ENCODE measurements at regions not wholly inside any gene's neighbourhood (a gene's known extent, or its start where the extent isn't known, plus 50 kb on each side); places are given as distances from the start of the nearest gene placed in this dataset.
"Not testable (repeated sequence)": the region's sequence is repeated elsewhere in the genome, so short reads cannot be mapped to it uniquely, and the experiment has no call there.

- H3K4me3 ChIP-seq, result no peak overlapping the region
- H4K20me1 ChIP-seq, result no peaks in the 10 kb centered on the region
- TF ChIP-seq Cebpa-rat (IDR thresholded peaks at IDR 0.05), result no peak
- no peaks in the 10 kb centered on the region for H3K27me3 ChIP-seq
- H3K4me2 ChIP-seq, result peak overlapping the region in 4 of 11 experiments; percentile 21 to 64 (median 38); a peak in 7 of 22 replicates
- peaks cover 0 to 15% (median 2%) of the 10 kb centered on the region in 10 experiments; a peak in 8 of 20 replicates for H3K4me1 ChIP-seq
- no peaks in the 10 kb centered on the region; a peak in 1 of 22 replicates for H3K36me3 ChIP-seq
- peak overlapping the region in 1 of 11 experiments; percentile 15; a peak in 1 of 22 replicates for H3K27ac ChIP-seq
- H3K9ac ChIP-seq, result no peak overlapping the region
- peaks cover 12 to 25% (median 16%) of the 10 kb centered on the region in 11 experiments; a peak in 21 of 22 replicates for H3K9me3 ChIP-seq (replicated peaks in 1 of 11)
These were observed 91.8 kb upstream of the PRSS3 start for GRCh38 chr9:33703430-33704102.

GRCh38 chr9:33705440-33705839, 89.9 kb upstream of the PRSS3 start:
- not testable (repeated sequence) for H3K27me3 ChIP-seq, H3K4me3 ChIP-seq, H3K9ac ChIP-seq, H3K36me3 ChIP-seq, H3K4me2 ChIP-seq, H4K20me1 ChIP-seq, H3K27ac ChIP-seq
- Histone ChIP-seq H3K9me3 (replicated peaks in 1 of 11) (peaks cover 12 to 25% (median 16%) of the 10 kb centered on the region in 11 experiments; a peak in 21 of 22 replicates), H3K4me1 (peaks cover 0 to 15% (median 2%) of the 10 kb centered on the region in 10 experiments; a peak in 8 of 20 replicates)

GRCh38 chr9:33708441-33708840, 86.9 kb upstream of the PRSS3 start:
- TF ChIP-seq Cebpa-rat (IDR thresholded peaks at IDR 0.05), result no peak
- Histone ChIP-seq H4K20me1 (no peaks in the 10 kb centered on the region), H3K9me3 (replicated peaks in 1 of 11) (peaks cover 12 to 25% (median 16%) of the 10 kb centered on the region in 11 experiments; a peak in 21 of 22 replicates), H3K4me2 (no peak overlapping the region), H3K36me3 (no peaks in the 10 kb centered on the region; a peak in 1 of 22 replicates), H3K27me3 (no peaks in the 10 kb centered on the region), H3K27ac (no peak overlapping the region), H3K4me3 (no peak overlapping the region), H3K4me1 (peaks cover 0 to 12% (median 2%) of the 10 kb centered on the region in 10 experiments; a peak in 8 of 20 replicates), H3K9ac (no peak overlapping the region)

GRCh38 chr9:33709269-33709668, 86.1 kb upstream of the PRSS3 start:
- H3K4me1 ChIP-seq, result peaks cover 0 to 4% (median 0%) of the 10 kb centered on the region in 10 experiments; a peak in 5 of 20 replicates
- peaks cover 12 to 25% (median 16%) of the 10 kb centered on the region in 11 experiments; a peak in 21 of 22 replicates for H3K9me3 ChIP-seq (replicated peaks in 1 of 11)
- no peak for TF ChIP-seq Cebpa-rat (IDR thresholded peaks at IDR 0.05)
- H4K20me1 ChIP-seq, result no peaks in the 10 kb centered on the region
- no peaks in the 10 kb centered on the region; a peak in 1 of 22 replicates for H3K36me3 ChIP-seq
- no peak overlapping the region for H3K9ac ChIP-seq
- no peaks in the 10 kb centered on the region for H3K27me3 ChIP-seq
- no peak overlapping the region for H3K27ac ChIP-seq
- no peak overlapping the region for H3K4me3 ChIP-seq
- no peak overlapping the region for H3K4me2 ChIP-seq

GRCh38 chr9:33711418-33711817, 83.9 kb upstream of the PRSS3 start:
- H3K4me1 ChIP-seq, H3K36me3 ChIP-seq, H3K4me3 ChIP-seq, H3K4me2 ChIP-seq, H4K20me1 ChIP-seq, H3K27ac ChIP-seq, H3K27me3 ChIP-seq, H3K9ac ChIP-seq: not testable (repeated sequence)
- H3K9me3 ChIP-seq (replicated peaks in 1 of 11), result peaks cover 9 to 15% (median 14%) of the 10 kb centered on the region in 11 experiments; a peak in 21 of 22 replicates

- no peaks in the 10 kb centered on the region for H3K9me3 ChIP-seq (replicated peaks in 1 of 11)
- peaks cover 15 to 19% (median 18%) of the 10 kb centered on the region in 10 experiments for H3K4me1 ChIP-seq
- peak in 3 of 11 experiments; percentile 18 to 23 (median 22); a peak in 1 of 22 replicates for TF ChIP-seq Cebpa-rat (IDR thresholded peaks at IDR 0.05)
- no peak overlapping the region for H3K27ac ChIP-seq
- no peak overlapping the region for H3K4me3 ChIP-seq
- no peaks in the 10 kb centered on the region for H4K20me1 ChIP-seq
- no peak overlapping the region for H3K4me2 ChIP-seq
- no peak overlapping the region for H3K9ac ChIP-seq
- H3K36me3 ChIP-seq, result no peaks in the 10 kb centered on the region
- H3K27me3 ChIP-seq, result no peaks in the 10 kb centered on the region
These were observed 80.4 kb upstream of the PRSS3 start for GRCh38 chr9:33714989-33715388.

GRCh38 chr9:33718987-33719386, 76.4 kb upstream of the PRSS3 start:
- no peak overlapping the region for H3K4me3 ChIP-seq
- H3K9me3 ChIP-seq (replicated peaks in 1 of 11), result no peaks in the 10 kb centered on the region
- H3K9ac ChIP-seq, result peak overlapping the region in 1 of 11 experiments; percentile 28; a peak in 1 of 22 replicates
- peak overlapping the region; percentile 41 to 83 (median 67) for H3K4me2 ChIP-seq
- H3K36me3 ChIP-seq, result no peaks in the 10 kb centered on the region
- no peak for TF ChIP-seq Cebpa-rat (IDR thresholded peaks at IDR 0.05)
- peak overlapping the region in 5 of 11 experiments; percentile 34 to 60 (median 47); a peak in 7 of 22 replicates for H3K27ac ChIP-seq
- no peaks in the 10 kb centered on the region for H4K20me1 ChIP-seq
- H3K27me3 ChIP-seq, result no peaks in the 10 kb centered on the region
- H3K4me1 ChIP-seq, result peaks cover 15 to 22% (median 19%) of the 10 kb centered on the region in 10 experiments

- H3K36me3 ChIP-seq, result no peaks in the 10 kb centered on the region
- TF ChIP-seq Cebpa-rat (IDR thresholded peaks at IDR 0.05), result no peak
- no peak overlapping the region for H3K27ac ChIP-seq
- H3K9me3 ChIP-seq (replicated peaks in 1 of 11), result peaks cover 0 to 5% (median 0%) of the 10 kb centered on the region in 11 experiments; a peak in 6 of 22 replicates
- peak overlapping the region; percentile 41 to 83 (median 67) for H3K4me2 ChIP-seq
- H3K27me3 ChIP-seq, result no peaks in the 10 kb centered on the region
- no peak overlapping the region for H3K9ac ChIP-seq
- no peaks in the 10 kb centered on the region for H4K20me1 ChIP-seq
- no peak overlapping the region for H3K4me3 ChIP-seq
- peaks cover 15 to 22% (median 19%) of the 10 kb centered on the region in 10 experiments for H3K4me1 ChIP-seq
These were observed 75.6 kb upstream of the PRSS3 start for GRCh38 chr9:33719581-33720374.

- Histone ChIP-seq H3K27me3 (no peaks in the 10 kb centered on the region), H3K9ac (no peak overlapping the region), H3K4me2 (peak overlapping the region in 4 of 11 experiments; percentile 1 to 51 (median 33); a peak in 2 of 22 replicates), H3K4me3 (no peak overlapping the region), H4K20me1 (no peaks in the 10 kb centered on the region), H3K27ac (no peak overlapping the region), H3K9me3 (replicated peaks in 1 of 11) (peaks cover 0 to 10% (median 5%) of the 10 kb centered on the region in 11 experiments; a peak in 11 of 22 replicates), H3K36me3 (no peaks in the 10 kb centered on the region), H3K4me1 (peaks cover 15 to 22% (median 19%) of the 10 kb centered on the region in 10 experiments)
- TF ChIP-seq Cebpa-rat (IDR thresholded peaks at IDR 0.05), result no peak
These were observed 73.5 kb upstream of the PRSS3 start for GRCh38 chr9:33721674-33722358.

Measured in BLaER1 treated with 17β-estradiol and CSF1 and Interleukin-3, amounts not matched to agents 10 nM and 100 nM (cell line).